ENCODE measurements at regions not wholly inside any gene's neighbourhood (a gene's known extent, or its start where the extent isn't known, plus 50 kb on each side); places are given as distances from the start of the nearest gene placed in this dataset.

DNA sequence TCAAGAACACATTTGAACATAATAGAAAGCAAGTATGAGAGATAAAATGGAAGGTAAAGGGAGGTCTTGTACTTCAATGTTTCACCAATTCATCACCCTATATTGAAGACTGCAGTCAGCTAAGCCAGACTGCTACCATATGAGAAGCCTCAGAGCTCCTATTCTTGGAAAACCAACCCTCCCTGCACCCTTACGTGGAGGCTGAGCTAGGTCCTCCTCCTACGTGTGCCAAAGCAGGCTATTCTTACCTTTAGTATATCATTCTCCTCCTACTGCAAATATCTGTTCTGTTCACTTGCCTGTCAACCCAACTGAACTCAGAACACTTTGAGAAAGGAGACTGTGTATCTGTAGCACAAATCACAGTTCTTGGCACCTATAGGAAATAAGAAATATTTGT, 255.8 kb upstream of the HNRNPA3 start:
- no peak for DNase-seq

DNA sequence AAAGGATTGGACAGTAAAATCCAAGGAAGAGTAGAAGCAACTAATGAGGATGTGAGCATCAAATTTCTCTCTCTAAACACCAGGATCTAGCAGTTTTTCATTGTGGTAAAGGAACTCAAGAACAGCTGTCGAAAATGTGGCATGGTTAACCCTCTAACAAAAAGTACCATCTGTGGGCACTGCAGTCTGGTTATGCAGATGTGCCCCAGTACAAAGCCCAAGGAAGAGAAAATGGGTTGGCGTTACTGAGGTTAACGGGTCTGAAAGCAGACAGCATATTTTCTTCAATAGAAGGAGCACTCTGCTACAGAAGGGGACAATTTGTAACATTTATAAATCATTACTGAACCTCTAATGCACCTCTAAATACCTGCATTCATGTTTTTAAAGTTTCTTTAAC, 253.0 kb upstream of the HNRNPA3 start:
- no peak for DNase-seq

DNA sequence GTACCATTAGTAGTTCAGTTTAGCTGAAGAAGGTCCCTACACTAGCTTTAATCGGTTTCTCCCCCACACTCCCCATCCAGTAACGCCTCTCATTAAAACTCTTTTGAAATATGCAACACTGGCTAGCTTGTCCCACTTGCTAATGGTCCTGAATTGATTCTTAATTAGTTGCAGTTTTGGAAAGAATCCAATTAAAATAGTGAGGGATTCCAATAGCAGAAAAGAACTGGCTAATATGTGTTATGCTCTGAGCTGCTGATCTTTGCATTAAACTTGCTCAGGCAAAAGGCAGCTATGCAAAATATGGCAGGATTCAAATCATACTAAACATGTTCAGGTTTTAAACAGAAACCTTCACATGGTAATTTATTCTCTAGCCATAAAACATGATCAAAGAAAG, 252.5 kb upstream of the HNRNPA3 start:
- no peak for DNase-seq

DNA sequence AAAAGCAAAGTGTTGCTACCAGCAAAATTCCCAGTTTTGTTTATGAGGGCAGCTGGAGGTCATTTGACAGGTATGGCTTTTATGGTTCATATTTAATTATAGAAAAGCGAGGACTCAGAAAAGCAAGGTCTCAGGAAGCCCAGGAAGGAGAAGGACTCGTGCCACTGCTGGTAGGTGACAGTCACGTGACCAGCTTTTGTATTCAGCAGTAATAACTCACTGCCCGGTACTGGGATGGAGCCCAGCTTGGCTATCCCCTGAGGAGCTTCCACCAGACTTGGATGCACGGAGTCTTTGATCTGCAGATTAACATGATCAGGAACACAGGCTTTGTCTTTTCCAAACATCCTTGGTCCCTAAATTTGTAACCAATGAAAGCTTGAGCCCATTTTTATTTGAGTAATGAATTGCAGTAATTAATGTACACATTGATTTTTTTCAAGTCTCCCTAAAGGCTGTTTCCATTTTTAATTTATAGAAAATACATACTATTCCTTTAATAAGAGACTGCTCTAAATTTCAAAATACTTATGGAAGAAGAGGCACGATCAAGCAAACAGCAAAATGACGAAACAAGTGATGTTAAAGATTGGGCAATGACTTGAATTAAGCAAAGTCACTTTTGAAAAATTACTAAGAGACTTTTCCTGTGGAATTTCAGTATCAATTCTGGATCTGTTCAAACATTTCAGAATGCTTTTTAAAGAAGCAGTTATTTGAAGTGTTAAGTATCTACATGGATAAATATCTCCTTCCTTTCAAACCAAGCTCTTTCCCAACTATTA, 251.7 kb upstream of the HNRNPA3 start:
- DNase-seq = no peak

DNA sequence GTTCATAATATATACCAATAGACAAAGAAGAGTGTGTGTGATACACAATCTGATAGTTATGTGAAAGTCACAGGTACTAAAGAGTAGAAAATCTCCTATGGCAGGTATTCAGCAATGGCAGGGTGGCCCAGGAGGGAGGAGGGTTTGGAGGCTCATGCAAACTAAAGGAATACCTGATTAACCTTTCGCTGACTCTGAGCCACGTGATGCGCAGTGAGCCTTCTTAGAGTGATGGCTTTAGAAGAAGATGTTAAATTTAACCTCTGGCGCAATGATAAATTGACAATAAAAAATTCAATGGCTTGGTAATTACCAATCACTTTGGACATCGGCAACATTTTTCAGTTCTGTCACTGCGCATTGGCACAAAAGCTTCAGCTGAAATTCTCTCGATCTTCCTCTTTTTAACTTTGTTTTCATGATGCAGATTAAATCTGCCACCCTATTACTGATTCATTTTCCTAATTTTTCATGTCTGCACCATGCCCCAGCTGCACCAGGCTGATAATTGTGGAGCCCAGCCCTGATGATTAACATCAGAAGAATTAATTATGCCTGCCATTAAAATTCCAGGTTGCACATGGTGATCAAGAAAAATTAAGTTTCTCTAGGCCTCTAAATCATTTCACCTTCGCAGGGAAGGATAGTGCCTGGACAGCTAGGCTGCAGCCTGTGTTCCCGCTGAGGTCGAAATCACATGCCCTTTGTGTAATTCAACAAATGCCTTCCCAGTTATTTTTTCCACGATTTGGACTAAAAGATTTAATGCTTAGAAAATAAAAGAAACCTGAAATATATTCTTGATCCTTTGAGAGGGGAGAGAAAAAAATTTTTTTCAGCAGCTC, 250.6 kb upstream of the HNRNPA3 start:
- DNase-seq = no peak

DNA sequence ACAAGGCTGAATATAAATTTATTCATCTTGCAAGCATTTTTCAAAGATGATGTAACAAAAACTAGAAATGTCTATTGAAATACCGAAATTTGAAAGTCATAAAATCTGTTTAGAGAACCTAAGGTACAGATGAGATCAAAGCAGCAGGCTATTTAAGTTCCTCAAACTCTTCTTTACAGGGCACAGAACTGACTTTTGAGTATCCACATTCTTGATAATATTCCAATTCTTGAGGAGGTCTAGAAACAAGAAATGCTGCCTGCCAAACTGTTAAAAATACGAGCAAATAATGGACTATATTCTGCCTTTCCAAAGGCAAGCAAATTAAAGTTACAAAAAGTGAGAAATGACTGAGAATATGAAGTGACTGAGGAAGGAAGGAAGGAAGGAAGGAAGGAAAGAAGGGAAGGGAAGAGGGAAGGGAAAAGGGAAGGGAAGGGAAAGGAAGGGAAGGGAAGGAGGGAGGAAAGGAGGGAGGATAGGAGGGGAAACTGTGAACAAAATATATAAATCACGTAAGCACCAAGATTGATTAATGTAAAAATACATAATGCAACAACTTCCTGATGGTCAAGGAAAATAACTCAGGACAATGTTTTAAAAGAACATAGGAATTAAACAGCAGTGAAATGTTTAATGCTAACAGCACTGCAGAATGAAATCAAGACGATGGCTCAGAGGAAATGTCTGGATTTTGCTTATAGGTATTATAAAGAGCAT, 248.9 kb upstream of the HNRNPA3 start:
- no peak for DNase-seq

DNA sequence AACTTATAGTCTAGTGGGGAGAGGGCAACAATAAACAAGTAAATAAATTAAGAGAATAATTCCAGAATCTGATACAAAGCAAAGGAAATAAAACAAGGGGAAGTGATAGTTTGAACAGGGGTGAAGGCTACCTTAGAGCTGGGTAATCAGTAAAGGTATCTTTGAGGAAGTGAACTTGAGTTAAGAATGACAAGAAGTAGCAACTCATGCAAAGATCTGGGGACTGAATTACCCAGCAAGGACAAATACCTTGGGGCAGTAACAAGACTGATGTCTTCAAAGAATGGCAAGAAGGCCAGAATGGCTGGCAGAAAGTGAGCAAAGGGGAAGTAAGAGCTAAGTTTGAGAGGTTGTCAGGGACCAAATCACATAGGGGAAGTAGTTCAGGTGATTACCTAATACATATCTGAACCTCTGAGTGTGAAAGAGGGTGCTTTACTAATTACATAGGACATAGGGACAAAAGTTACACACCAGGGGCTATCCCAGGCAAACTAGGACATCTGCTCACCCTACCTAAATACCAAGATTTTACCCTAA, 244.6 kb upstream of the HNRNPA3 start:
- no peak for DNase-seq

DNA sequence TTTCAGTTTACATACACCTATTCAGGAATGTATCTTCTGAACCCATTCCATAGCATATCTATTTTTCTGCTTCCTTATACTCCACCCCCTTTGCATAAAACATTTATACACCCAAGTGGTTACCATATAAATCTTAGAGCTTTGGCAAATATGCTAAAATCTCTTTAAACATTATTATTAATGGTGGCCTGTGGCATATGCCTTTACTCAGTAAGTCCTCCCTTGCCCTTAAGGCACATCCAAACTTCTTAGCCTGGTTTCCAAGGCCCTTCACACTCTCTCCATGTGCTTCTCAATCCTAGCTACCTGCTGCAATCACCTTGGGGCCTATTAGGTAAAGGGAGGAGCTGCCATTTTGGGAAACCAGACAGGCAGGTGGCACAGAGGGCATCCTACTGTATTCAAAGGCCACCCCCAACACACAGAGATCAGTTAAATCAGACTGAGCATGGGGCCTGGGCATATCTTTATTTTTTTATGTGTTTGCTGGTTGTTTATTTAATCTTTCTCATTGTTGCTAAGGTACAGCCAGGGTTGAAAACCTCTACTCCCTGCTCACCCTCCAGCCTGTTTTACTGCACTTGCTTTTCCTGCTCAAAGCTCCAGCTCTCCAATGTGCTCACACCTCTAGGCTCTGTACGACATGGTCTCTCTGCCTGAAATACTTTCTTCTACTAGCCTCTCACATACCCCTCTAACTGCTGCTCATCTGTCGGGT, 242.8 kb upstream of the HNRNPA3 start:
- DNase-seq = no peak

DNA sequence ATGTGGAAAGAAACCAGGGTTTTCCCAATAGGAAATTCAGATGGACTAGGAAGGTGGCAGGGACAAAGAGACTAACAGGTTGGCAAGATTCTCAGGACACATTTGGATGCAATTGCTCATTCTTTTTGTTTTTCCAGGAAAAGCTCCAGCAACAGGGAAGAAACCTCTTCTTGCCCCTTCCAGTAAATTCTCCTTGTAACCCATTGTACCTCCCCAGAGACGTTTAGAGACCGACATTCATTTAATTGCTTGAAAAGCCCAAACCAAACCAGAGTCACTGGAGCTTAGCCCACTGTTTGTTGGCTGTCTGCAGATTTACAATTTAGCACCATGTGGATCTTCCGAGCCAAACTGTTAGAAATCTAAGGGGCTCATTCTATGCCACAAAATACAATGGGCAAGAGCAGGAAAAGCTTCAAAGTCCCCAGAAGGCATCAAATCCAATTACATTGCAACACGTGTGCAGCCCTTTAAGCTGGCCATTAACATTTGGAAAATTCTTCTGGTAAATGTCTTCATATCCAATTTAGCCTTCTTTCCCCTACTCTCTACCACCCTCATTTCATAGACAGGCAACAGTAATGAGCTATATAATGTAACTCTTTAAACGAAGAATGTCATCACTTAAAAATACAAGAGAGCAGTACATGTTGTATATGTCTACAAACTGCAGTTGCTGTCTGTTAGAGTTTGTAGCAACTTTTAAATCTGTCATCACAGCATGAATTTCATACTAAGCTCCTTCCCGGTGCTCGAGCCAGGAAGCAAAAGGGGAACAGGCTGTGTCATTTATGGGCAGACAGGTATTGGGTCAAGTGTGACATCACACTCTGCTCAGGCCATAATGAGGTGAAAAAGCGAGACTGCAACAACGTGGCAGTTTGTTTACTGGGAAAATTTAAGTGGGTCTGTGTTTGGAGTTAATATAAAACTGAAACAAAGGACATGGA, 235.6 kb upstream of the HNRNPA3 start:
- DNase-seq = no peak

DNA sequence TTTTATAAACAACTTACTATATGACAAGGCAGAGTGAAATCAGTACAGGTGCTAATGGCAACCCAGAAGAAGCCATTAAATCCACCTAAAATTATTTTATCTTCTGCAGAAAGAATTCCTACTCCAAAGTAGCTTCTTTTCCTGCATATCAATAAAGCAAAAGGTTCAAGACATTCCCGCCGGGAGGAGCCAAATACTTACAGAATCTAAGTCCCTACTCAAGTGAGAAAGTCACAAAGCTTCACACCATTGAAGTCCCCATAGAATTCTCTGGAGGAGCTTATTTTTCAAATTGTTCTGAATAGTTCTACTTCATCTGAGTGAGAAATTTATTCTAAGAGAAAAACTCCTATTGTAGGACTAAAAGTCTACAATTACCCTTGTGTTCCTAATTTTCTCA, 233.7 kb upstream of the HNRNPA3 start:
- DNase-seq = no peak

DNA sequence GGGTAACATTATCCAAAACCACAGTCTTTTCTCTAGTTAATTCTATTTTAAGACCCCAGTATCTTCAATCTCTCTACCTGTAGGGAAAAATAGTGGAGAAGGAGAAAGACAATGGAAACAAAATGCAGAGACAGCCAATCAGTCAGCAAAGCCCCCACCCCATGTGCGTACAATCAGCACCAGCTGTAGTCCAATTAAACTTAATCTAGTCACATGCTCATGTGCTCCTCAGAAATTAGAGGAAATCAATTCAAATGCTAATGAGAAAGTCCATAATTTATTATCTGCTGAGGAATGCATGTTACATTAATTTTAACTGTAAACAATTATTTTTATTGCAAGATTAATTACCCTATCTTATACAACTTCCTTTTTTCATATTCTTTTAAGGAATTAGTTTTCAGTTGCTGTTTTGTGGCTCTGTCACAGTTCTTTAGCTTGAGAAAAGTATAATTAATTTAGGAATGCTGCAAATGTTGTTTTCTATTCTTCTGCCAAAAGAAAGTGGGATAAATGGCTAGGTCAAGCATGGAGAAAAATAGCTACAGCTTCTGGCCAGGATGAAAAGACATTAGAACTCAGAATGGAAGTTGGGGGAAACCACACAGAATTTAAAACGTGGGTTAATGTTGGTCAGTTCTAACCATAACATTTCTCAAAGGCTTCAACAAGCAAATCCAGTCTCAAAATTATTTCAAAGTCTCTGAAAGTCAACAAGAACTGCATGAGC, 232.4 kb upstream of the HNRNPA3 start:
- DNase-seq = no peak

DNA sequence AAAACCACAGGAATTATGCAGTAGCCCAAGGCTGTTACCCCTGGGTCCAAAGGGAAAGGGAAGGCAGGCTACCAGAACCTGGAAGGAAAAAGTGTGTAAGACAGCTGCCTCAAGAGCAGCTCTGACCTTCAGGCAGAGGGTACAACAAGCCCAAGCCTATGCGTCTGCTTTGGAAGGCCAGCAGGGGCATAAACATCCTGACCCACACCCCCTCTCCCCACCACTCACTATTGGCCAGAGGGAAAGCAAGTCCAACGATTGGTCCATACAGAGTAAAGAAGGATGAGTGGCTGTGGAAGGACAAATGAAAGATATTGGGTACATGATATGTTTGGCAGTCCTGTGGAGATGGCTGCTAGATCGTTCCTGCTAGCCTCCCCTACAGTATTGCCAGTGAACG, 227.6 kb upstream of the HNRNPA3 start:
- no peak for DNase-seq

DNA sequence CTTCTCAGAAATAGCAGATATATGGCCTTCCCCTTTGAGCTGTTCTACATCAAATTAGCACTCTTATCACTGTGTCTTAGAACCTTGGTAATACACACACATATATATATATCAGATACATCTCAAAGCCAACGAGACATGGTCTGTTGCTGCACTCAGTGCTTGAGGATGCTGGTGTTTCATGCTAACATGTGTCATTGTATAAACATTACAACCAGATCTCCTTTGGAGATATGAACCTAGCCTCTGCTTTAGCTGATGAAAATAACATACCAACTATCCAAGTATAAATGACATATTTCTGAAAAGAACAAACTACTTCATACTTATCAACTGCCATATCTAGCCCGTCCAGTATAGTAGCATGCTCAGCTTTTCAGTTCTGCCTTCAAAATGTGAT, 226.7 kb upstream of the HNRNPA3 start:
- DNase-seq = no peak

DNA sequence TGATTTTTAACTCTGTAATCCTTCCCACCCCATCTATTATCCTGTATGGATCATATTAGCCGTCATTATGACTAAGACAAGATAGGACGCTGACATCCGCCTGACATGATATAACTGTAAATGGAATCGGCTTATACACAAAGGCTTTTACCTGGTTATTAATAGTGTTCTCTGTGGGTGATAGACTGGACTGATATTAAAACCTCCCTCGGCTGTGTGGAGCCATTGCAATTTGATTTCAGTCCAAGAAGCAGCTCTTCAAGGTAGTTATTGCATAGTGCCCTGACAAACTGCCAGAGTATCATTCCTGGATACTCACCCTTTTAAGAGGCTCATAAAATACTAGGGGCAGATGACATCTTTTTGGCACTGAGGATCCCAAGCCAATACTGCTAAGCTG, 226.1 kb upstream of the HNRNPA3 start:
- DNase-seq = no peak

DNA sequence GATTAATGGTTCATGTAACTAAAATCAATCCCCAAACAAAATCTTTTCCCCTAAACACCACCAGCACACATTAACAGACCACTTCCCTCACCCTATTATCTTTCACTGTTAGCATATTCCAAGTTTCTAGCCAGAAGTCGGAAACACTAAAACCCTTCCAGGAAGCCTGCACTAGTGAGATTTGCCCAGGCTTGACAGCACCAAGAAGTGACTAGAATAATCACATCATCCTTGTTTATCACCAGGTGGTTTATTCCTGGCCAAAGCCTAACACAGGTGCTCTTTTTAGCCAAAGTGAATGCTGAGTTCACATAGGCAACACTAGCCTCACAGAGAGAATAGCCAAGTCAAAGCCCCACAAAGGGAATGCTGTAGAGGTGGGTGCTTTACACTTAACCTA, 221.2 kb upstream of the HNRNPA3 start:
- DNase-seq = no peak

DNA sequence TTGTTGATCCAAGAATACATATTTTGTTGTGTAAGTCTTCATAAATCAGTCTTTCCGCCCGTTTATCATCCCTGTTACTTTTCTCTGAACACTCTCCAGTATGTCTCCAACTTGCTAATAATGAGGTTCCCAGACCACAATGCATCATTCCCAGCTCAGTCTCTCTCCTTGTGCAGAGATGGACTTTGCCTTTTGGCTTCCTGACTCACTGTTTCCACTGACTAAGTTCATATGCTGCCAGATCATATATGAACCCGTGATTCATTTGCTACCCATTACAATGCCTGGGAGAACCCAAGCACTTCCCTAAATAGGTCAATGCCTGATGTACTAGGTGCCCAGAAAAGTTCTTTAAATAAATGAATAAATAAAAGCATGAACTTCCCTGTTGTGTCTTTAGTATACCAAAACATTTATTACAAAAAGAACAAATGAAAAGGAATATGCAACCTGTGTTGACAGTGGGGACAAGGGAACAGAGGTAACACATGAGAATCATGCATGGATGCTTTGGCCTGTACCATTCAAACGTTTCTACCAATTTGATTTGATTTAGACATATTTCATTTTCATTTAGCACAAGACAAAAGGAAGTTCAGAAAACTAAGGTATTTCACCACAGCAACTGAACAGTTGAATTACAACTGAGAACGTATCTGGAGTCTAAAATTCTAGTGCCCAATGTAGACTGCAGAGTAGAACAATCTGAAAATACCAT, 215.4 kb upstream of the HNRNPA3 start:
- DNase-seq = no peak

DNA sequence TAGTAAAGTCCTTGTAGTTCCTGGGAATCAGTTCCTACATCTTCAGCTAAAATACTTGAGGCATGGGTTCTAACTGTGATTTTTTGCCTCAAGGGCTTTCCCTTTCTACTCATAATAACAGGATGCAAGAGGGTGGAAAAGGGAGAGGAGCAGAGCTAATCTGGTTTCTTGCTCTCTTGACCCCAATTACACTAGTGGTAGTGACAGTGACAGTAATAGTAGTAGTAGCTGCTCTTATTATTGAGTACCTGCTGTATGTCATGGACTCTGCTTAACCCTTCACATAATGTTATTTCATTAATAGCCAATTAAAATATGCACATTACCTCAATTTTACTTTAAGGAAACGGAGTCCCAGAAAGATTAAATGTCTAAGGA, 214.8 kb upstream of the HNRNPA3 start:
- no peak for DNase-seq

DNA sequence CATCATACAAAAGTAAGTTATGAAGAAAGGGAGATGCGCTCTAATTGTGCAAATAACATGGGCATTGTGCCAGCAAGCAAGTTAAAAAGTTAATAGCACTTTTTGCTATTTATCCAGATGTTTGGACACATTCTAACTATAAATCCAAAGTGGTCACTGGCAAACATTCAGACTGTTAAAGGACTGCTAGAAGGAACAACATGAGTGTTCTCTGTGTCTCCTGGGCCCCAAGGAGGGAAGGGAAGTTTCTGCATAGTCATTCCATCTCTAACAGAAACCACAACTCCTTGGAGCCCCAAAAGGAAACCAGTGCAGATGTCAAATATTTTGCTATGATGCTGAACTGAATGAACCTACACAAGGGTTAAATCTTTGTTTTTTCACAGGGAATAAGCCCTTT, 213.3 kb upstream of the HNRNPA3 start:
- DNase-seq = no peak

DNA sequence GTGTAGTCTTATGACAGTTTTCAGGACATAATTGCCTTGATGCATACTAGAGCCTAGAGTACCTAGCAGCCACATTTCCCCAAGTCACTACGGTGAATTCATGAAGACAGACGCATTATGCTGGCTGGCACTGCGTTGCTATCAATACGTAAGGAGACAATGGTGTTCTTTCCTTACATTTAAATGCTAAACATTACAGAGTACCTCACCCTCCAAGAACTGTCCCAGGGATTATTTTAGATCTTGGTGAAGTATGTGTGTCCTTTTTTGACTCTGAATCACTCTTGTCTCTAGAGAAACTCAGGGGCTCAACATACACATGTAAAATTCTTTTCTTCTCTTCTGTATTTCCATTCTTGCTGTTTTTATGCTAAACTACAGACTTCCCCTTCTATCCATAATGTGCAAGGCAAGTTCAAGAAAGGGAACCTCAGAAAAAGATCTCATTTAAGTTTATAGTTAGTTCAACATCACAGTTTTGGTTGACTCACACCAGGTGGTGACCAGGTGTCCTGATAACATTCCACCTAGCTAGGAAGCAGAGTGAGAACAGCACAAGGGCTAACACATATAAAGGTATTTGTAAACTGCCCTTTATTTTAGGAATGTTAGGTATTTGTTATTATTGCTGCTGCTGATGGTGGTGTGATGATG, 212.4 kb upstream of the HNRNPA3 start:
- no peak for DNase-seq

DNA sequence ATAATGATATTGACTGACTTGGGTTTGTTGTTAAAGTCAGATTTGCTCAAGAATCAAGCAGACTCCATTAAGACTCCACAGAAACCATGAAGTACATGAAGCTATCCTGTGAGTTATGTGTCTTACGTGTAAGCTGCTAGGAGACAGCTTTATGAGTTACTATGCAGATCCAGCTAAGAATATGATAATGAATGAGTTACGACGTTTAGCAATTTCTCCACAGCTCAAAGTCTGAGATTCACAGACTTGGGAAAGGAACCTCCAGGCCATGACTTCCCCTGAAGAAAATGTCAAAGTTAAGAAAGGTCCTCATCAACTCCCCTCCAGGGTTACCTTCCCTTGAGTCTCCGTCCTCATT, 211.9 kb upstream of the HNRNPA3 start:
- no peak for DNase-seq

Measured in activated CD8-positive, alpha-beta memory T cell treated with anti-CD3 and anti-CD28 coated beads for 24 hours (primary cell).